SJSA1 (cell line): ENCODE measurements at regions not wholly inside any gene's neighbourhood (a gene's known extent, or its start where the extent isn't known, plus 50 kb on each side); places are given as distances from the start of the nearest gene placed in this dataset.

Experiments used
- DNase-seq, 2 experiments: peaks; one replicate each; pipeline ENCODE4 v3.0.0-alpha.2; 2015 to 2020; ENCODE audit warnings: low spot score in 2 of 2, low read depth in 1 of 2
- H3K27ac ChIP-seq: fragments of 250-450 bp; sonication (Bioruptor Pico); 2 replicates; pipeline ENCODE4 v1.5.1; 2020; ENCODE audit warnings: mild to moderate bottlenecking, moderate library complexity
- H3K27me3 ChIP-seq: fragments of 250-450 bp; sonication (Bioruptor Pico); replicated peaks from 2 replicates; pipeline ENCODE4 v1.5.1; 2020; ENCODE audit warnings: mild to moderate bottlenecking, moderate library complexity
- H3K36me3 ChIP-seq: fragments of 250-450 bp; sonication (Bioruptor Pico); 2 replicates; pipeline ENCODE4 v1.5.1; 2020; ENCODE audit warnings: mild to moderate bottlenecking
- H3K4me1 ChIP-seq: fragments of 250-450 bp; sonication (Bioruptor Pico); replicated peaks from 2 replicates; pipeline ENCODE4 v1.6.1; 2021; ENCODE audit warnings: mild to moderate bottlenecking
- H3K4me3 ChIP-seq: fragments of 250-450 bp; sonication (Bioruptor Pico); 2 replicates; pipeline ENCODE4 v1.5.1; 2020; ENCODE audit warnings: mild to moderate bottlenecking
- H3K9me3 ChIP-seq: fragments of 250-450 bp; sonication (Bioruptor Pico); replicated peaks from 2 replicates; pipeline ENCODE4 v1.5.1; 2020; ENCODE audit warnings: mild to moderate bottlenecking

GRCh38 chr2:71777946-71778345 is 324.6 kb downstream of the DYSF start:
- no peak for DNase-seq
- Histone ChIP-seq H3K36me3 (no peaks in the 10 kb centered on the region), H3K27me3 (no peaks in the 10 kb centered on the region), H3K27ac (no peak overlapping the region), H3K4me3 (no peak overlapping the region), H3K4me1 (peaks cover 29% of the 10 kb centered on the region), H3K9me3 (no peaks in the 10 kb centered on the region)

GRCh38 chr2:71776227-71776626 is 322.9 kb downstream of the DYSF start:
- Histone ChIP-seq H3K27me3 (no peaks in the 10 kb centered on the region), H3K36me3 (no peaks in the 10 kb centered on the region), H3K9me3 (peaks cover under 1% of the 10 kb centered on the region; the same call in 1 of the 2 replicates), H3K4me3 (no peak overlapping the region), H3K27ac (no peak overlapping the region), H3K4me1 (peaks cover 25% of the 10 kb centered on the region)
- DNase-seq, result no peak

GRCh38 chr2:71773218-71773617 is 319.9 kb downstream of the DYSF start:
- no peaks in the 10 kb centered on the region for H3K27me3 ChIP-seq
- no peak for DNase-seq
- no peaks in the 10 kb centered on the region for H3K36me3 ChIP-seq
- H3K4me1 ChIP-seq, result peaks cover 4% of the 10 kb centered on the region
- peaks cover 3% of the 10 kb centered on the region; the same call in 1 of the 2 replicates for H3K9me3 ChIP-seq
- no peak overlapping the region for H3K4me3 ChIP-seq
- no peak overlapping the region for H3K27ac ChIP-seq

GRCh38 chr2:71772510-71773172 is 319.3 kb downstream of the DYSF start:
- Histone ChIP-seq H3K4me1 (no peaks in the 10 kb centered on the region), H3K9me3 (peaks cover 3% of the 10 kb centered on the region; the same call in 1 of the 2 replicates)
- DNase-seq, result no peak

GRCh38 chr2:71767663-71768062 is 314.3 kb downstream of the DYSF start:
- no peak for DNase-seq
- Histone ChIP-seq H3K4me1 (no peaks in the 10 kb centered on the region), H3K27ac (no peak overlapping the region), H3K36me3 (no peaks in the 10 kb centered on the region), H3K4me3 (no peak overlapping the region), H3K27me3 (no peaks in the 10 kb centered on the region), H3K9me3 (peaks cover 3% of the 10 kb centered on the region; the same call in 1 of the 2 replicates)

More at GRCh38 chr2:71772510-71773172, 319.3 kb downstream of the DYSF start:
- Histone ChIP-seq H3K36me3 (no peaks in the 10 kb centered on the region), H3K27me3 (no peaks in the 10 kb centered on the region), H3K27ac (no peak overlapping the region), H3K4me3 (no peak overlapping the region)

GRCh38 chr2:71759060-71759459 is 305.7 kb downstream of the DYSF start:
- DNase-seq, result no peak
- Histone ChIP-seq H3K27ac (peak overlapping the region; percentile 25; the same call in 1 of the 2 replicates), H3K4me3 (no peak overlapping the region)

GRCh38 chr2:71757351-71757750 is 304.0 kb downstream of the DYSF start:
- H3K9me3 ChIP-seq, result no peaks in the 10 kb centered on the region
- H3K27ac ChIP-seq, result no peak overlapping the region
- H3K27me3 ChIP-seq, result no peaks in the 10 kb centered on the region
- peaks cover 25% of the 10 kb centered on the region for H3K4me1 ChIP-seq
- DNase-seq, result no peak
- H3K4me3 ChIP-seq, result no peak overlapping the region
- no peaks in the 10 kb centered on the region for H3K36me3 ChIP-seq

More at GRCh38 chr2:71759060-71759459, 305.7 kb downstream of the DYSF start:
- no peaks in the 10 kb centered on the region for H3K27me3 ChIP-seq
- H3K36me3 ChIP-seq, result no peaks in the 10 kb centered on the region
- no peaks in the 10 kb centered on the region for H3K9me3 ChIP-seq
- peaks cover 25% of the 10 kb centered on the region for H3K4me1 ChIP-seq

GRCh38 chr2:71756280-71756906 is 303.0 kb downstream of the DYSF start:
- Histone ChIP-seq H3K27me3 (no peaks in the 10 kb centered on the region), H3K9me3 (no peaks in the 10 kb centered on the region), H3K36me3 (no peaks in the 10 kb centered on the region), H3K27ac (no peak overlapping the region), H3K4me1 (peaks cover 25% of the 10 kb centered on the region), H3K4me3 (no peak overlapping the region)
- DNase-seq, result peak in 1 of 2 experiments; percentile 44

- no peak overlapping the region for H3K27ac ChIP-seq
- no peaks in the 10 kb centered on the region for H3K36me3 ChIP-seq
- no peak for DNase-seq
- H3K4me3 ChIP-seq, result no peak overlapping the region
- H3K9me3 ChIP-seq, result no peaks in the 10 kb centered on the region
- no peaks in the 10 kb centered on the region for H3K27me3 ChIP-seq
- peaks cover 44% of the 10 kb centered on the region for H3K4me1 ChIP-seq
Measured at GRCh38 chr2:71751590-71751989, 298.2 kb downstream of the DYSF start.

- H3K27me3 ChIP-seq, result no peaks in the 10 kb centered on the region
- no peak overlapping the region for H3K4me3 ChIP-seq
- DNase-seq, result no peak
- peaks cover 53% of the 10 kb centered on the region for H3K4me1 ChIP-seq
- H3K36me3 ChIP-seq, result no peaks in the 10 kb centered on the region
- no peaks in the 10 kb centered on the region for H3K9me3 ChIP-seq
- no peak overlapping the region for H3K27ac ChIP-seq
Measured at GRCh38 chr2:71749671-71750101, 296.3 kb downstream of the DYSF start.

- no peaks in the 10 kb centered on the region for H3K27me3 ChIP-seq
- H3K9me3 ChIP-seq, result no peaks in the 10 kb centered on the region
- peaks cover 66% of the 10 kb centered on the region for H3K4me1 ChIP-seq
- H3K4me3 ChIP-seq, result no peak overlapping the region
- peak overlapping the region; percentile 28; the same call in 1 of the 2 replicates for H3K27ac ChIP-seq
- no peaks in the 10 kb centered on the region for H3K36me3 ChIP-seq
- peak in 1 of 2 experiments; percentile 23 for DNase-seq
Measured at GRCh38 chr2:71748227-71748626, 294.9 kb downstream of the DYSF start.

- no peak for DNase-seq
- no peaks in the 10 kb centered on the region for H3K9me3 ChIP-seq
Measured at GRCh38 chr2:71747559-71747958, 294.2 kb downstream of the DYSF start.

GRCh38 chr2:71746946-71747501 is 293.7 kb downstream of the DYSF start:
- Histone ChIP-seq H3K27ac (peak overlapping the region; percentile 28), H3K4me1 (peaks cover 78% of the 10 kb centered on the region), H3K36me3 (no peaks in the 10 kb centered on the region), H3K27me3 (no peaks in the 10 kb centered on the region), H3K4me3 (no peak overlapping the region), H3K9me3 (peaks cover 1% of the 10 kb centered on the region; the same call in 1 of the 2 replicates)
- DNase-seq, result peak; percentile 97 to 98

More at GRCh38 chr2:71747559-71747958, 294.2 kb downstream of the DYSF start:
- Histone ChIP-seq H3K27ac (peak overlapping the region; percentile 28), H3K4me1 (peaks cover 72% of the 10 kb centered on the region), H3K27me3 (no peaks in the 10 kb centered on the region), H3K4me3 (no peak overlapping the region), H3K36me3 (no peaks in the 10 kb centered on the region)

- H3K27ac ChIP-seq, result no peak overlapping the region
- no peaks in the 10 kb centered on the region for H3K27me3 ChIP-seq
- peak in 1 of 2 experiments; percentile 3 for DNase-seq
Measured at GRCh38 chr2:71744781-71745180, 291.4 kb downstream of the DYSF start.

More at GRCh38 chr2:71744781-71745180, 291.4 kb downstream of the DYSF start:
- Histone ChIP-seq H3K36me3 (no peaks in the 10 kb centered on the region), H3K9me3 (peaks cover 4% of the 10 kb centered on the region; the same call in 1 of the 2 replicates), H3K4me3 (no peak overlapping the region), H3K4me1 (peaks cover 78% of the 10 kb centered on the region)
